GM13977 (cell line): ENCODE measurements at regions not wholly inside any gene's neighbourhood (a gene's known extent, or its start where the extent isn't known, plus 50 kb on each side); places are given as distances from the start of the nearest gene placed in this dataset.

ENCODE experiments used
- DNase-seq: peaks from one replicate; pipeline ENCODE4 v3.0.0; 2012; ENCODE audit warnings: low spot score
- in situ Hi-C: fragments of 300-500 bp; cut with MboI; formaldehyde crosslinking; loops from one replicate; pipeline ENCODE4 v1.12.0; 2022; ENCODE audit warnings: low sequenced_read_pairs, low pct_unique_long_range_greater_than_20kb, mixed read lengths, inconsistent platforms; ENCODE audit not compliant: unreplicated experiment
- TF ChIP-seq, protein P1 (sequence below): IDR thresholded peaks from 2 replicates; pipeline ENCODE4 v1.5.1; 2012; ENCODE audit warnings: mild to moderate bottlenecking, control low read depth; ENCODE audit not compliant: insufficient read depth; ENCODE audit errors: extremely low read depth, missing control alignments

- TF ChIP-seq, protein P1, sequence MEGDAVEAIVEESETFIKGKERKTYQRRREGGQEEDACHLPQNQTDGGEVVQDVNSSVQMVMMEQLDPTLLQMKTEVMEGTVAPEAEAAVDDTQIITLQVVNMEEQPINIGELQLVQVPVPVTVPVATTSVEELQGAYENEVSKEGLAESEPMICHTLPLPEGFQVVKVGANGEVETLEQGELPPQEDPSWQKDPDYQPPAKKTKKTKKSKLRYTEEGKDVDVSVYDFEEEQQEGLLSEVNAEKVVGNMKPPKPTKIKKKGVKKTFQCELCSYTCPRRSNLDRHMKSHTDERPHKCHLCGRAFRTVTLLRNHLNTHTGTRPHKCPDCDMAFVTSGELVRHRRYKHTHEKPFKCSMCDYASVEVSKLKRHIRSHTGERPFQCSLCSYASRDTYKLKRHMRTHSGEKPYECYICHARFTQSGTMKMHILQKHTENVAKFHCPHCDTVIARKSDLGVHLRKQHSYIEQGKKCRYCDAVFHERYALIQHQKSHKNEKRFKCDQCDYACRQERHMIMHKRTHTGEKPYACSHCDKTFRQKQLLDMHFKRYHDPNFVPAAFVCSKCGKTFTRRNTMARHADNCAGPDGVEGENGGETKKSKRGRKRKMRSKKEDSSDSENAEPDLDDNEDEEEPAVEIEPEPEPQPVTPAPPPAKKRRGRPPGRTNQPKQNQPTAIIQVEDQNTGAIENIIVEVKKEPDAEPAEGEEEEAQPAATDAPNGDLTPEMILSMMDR, result no peak
- in situ Hi-C loops, result no loop called here
- no peak for DNase-seq
These were observed 127.4 kb upstream of the UNC5C start for GRCh38 chr4:95676190-95676589.

GRCh38 chr4:95675623-95676022, 126.8 kb upstream of the UNC5C start:
- in situ Hi-C loops, result no loop called here
- TF ChIP-seq, protein P1, result no peak
- DNase-seq, result no peak

- in situ Hi-C loops, result no loop called here
- no peak for DNase-seq
- TF ChIP-seq, protein P1, result no peak
These were observed 125.8 kb upstream of the UNC5C start for GRCh38 chr4:95674521-95674981.

- TF ChIP-seq, protein P1, result no peak
- in situ Hi-C loops, result no loop called here
- DNase-seq, result no peak
These were observed 124.0 kb upstream of the UNC5C start for GRCh38 chr4:95672811-95673210.

GRCh38 chr4:95660719-95661118, 111.9 kb upstream of the UNC5C start:
- DNase-seq, result no peak
- TF ChIP-seq, protein P1, result no peak
- in situ Hi-C loops, result no loop called here

- in situ Hi-C loops, result no loop called here
- TF ChIP-seq, protein P1, result no peak
- DNase-seq, result no peak
These were observed 103.1 kb upstream of the UNC5C start for GRCh38 chr4:95651891-95652290.

- TF ChIP-seq, protein P1, result no peak
- DNase-seq, result no peak
- in situ Hi-C loops, result no loop called here
These were observed 95.6 kb upstream of the UNC5C start for GRCh38 chr4:95644417-95644816.
